Glomerular endothelial cell (primary cell): ENCODE measurements at regions not wholly inside any gene's neighbourhood (a gene's known extent, or its start where the extent isn't known, plus 50 kb on each side); places are given as distances from the start of the nearest gene placed in this dataset.
"Not testable (repeated sequence)": the region's sequence is repeated elsewhere in the genome, so short reads cannot be mapped to it uniquely, and the experiment has no call there.

ENCODE experiments used
- DNase-seq: peaks from one replicate; pipeline ENCODE4 v3.0.0-alpha.2; 2011; ENCODE audit warnings: low read depth, low spot score; ENCODE audit errors: extremely low read depth

- DNase-seq, result no peak
Observed at GRCh38 chrX:120718969-120719368, 89.1 kb upstream of the C1GALT1C1 start.

GRCh38 chrX:120702337-120702736 lies 72.5 kb upstream of the C1GALT1C1 start:
- DNase-seq, result not testable (repeated sequence)

- DNase-seq, result no peak
Observed at GRCh38 chrX:120697053-120697452, 67.2 kb upstream of the C1GALT1C1 start.

- DNase-seq, result no peak
Observed at GRCh38 chrX:120692319-120692718, 62.5 kb upstream of the C1GALT1C1 start.

- no peak for DNase-seq
Observed at GRCh38 chrX:120690941-120691340, 61.1 kb upstream of the C1GALT1C1 start.

- no peak for DNase-seq
Observed at GRCh38 chrX:120690344-120690743, 60.5 kb upstream of the C1GALT1C1 start.

- no peak for DNase-seq
Observed at GRCh38 chrX:120680090-120680489, 50.2 kb upstream of the C1GALT1C1 start.
